ENCODE measurements at regions not wholly inside any gene's neighbourhood (a gene's known extent, or its start where the extent isn't known, plus 50 kb on each side); places are given as distances from the start of the nearest gene placed in this dataset.

DNA sequence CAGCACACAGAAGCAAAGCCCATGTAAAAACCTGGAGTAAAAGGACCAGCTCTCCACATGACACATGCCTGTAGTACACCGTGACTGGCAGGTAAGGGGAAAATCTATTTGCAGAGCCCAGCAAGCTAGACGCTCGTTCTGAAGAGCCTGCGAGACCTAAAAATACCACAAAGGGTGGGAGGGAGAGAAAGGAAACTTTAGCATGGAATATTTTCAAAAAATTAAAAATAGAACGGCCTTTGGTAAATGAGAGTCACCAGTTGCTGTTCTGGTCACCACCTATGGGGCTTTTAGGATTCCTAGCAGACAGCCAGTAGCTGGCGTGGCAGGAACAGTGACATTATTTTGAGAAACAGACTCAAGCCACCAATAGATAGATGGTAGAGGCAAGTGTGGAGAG lies 115.5 kb downstream of the MID1IP1 start:
- H4K20me1 ChIP-seq (ENCODE audit: control insufficient read depth, insufficient read depth, low read depth, low read length), result no peaks in the 10 kb centered on the region

DNA sequence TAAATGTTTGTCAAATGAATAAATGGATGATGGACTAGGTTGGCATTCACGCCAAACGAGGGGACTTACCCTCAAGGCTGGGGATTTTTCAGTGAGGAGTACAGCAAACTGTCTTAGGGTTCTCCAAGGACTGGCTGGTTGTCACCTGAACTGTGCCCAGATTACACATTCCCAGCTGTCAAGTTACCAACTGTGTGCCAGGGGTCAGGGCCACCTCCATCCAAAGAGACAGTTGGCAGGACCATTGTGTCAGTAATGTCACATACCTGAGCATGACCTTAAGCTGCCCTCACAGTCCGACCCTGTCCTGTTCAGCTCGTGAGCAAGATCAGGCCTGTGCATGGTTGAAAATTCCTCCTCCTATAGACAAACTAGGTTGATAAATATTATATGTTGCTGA lies 116.7 kb downstream of the MID1IP1 start:
- no peaks in the 10 kb centered on the region for H3K27me3 ChIP-seq (ENCODE audit: control insufficient read depth, low read length)
- peaks cover 12% of the 10 kb centered on the region for H3K4me1 ChIP-seq (ENCODE audit: control insufficient read depth, low read length)
- H3K9me2 ChIP-seq (replicated peaks; ENCODE audit: control insufficient read depth, low read length), result no peaks in the 10 kb centered on the region
- H3K4me2 ChIP-seq (ENCODE audit: low read length), result no peak overlapping the region
- no peaks in the 10 kb centered on the region for H3K9me3 ChIP-seq (ENCODE audit: control insufficient read depth, insufficient read depth, low read length)
- H3K36me3 ChIP-seq (ENCODE audit: control insufficient read depth, low read length), result no peaks in the 10 kb centered on the region
- no peak for TF ChIP-seq EZH2phosphoT487 (IDR thresholded peaks at IDR 0.05; ENCODE audit: borderline replicate concordance, low read length)
- TF ChIP-seq, protein P1, sequence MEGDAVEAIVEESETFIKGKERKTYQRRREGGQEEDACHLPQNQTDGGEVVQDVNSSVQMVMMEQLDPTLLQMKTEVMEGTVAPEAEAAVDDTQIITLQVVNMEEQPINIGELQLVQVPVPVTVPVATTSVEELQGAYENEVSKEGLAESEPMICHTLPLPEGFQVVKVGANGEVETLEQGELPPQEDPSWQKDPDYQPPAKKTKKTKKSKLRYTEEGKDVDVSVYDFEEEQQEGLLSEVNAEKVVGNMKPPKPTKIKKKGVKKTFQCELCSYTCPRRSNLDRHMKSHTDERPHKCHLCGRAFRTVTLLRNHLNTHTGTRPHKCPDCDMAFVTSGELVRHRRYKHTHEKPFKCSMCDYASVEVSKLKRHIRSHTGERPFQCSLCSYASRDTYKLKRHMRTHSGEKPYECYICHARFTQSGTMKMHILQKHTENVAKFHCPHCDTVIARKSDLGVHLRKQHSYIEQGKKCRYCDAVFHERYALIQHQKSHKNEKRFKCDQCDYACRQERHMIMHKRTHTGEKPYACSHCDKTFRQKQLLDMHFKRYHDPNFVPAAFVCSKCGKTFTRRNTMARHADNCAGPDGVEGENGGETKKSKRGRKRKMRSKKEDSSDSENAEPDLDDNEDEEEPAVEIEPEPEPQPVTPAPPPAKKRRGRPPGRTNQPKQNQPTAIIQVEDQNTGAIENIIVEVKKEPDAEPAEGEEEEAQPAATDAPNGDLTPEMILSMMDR (IDR thresholded peaks at IDR 0.05; ENCODE audit: low read depth, low read length, poor library complexity, severe bottlenecking), result no peak
- no peaks in the 10 kb centered on the region for H4K20me1 ChIP-seq (ENCODE audit: control insufficient read depth, insufficient read depth, low read depth, low read length)
- no peak overlapping the region for H3K4me3 ChIP-seq (ENCODE audit: low read length)
- H3F3A ChIP-seq (ENCODE audit: control insufficient read depth, insufficient read depth), result no peaks in the 10 kb centered on the region
- H3K79me2 ChIP-seq (ENCODE audit: control insufficient read depth, low read length), result no peaks in the 10 kb centered on the region
- H3K27ac ChIP-seq (ENCODE audit: low read depth, low read length), result no peak overlapping the region

More for the DNA sequence above, 115.5 kb downstream of the MID1IP1 start:
- Histone ChIP-seq H3F3A (ENCODE audit: control insufficient read depth, insufficient read depth) (no peaks in the 10 kb centered on the region), H3K79me2 (ENCODE audit: control insufficient read depth, low read length) (no peaks in the 10 kb centered on the region), H3K4me2 (ENCODE audit: low read length) (no peak overlapping the region), H3K4me3 (ENCODE audit: low read length) (no peak overlapping the region), H3K9me3 (ENCODE audit: control insufficient read depth, insufficient read depth, low read length) (no peaks in the 10 kb centered on the region), H3K36me3 (ENCODE audit: control insufficient read depth, low read length) (no peaks in the 10 kb centered on the region), H3K4me1 (ENCODE audit: control insufficient read depth, low read length) (peaks cover 12% of the 10 kb centered on the region), H3K27me3 (ENCODE audit: control insufficient read depth, low read length) (no peaks in the 10 kb centered on the region), H3K27ac (ENCODE audit: low read depth, low read length) (no peak overlapping the region), H3K9me2 (replicated peaks; ENCODE audit: control insufficient read depth, low read length) (no peaks in the 10 kb centered on the region)
- TF ChIP-seq, protein P1 (IDR thresholded peaks at IDR 0.05; ENCODE audit: low read depth, low read length, poor library complexity, severe bottlenecking), result no peak
- no peak for TF ChIP-seq EZH2phosphoT487 (IDR thresholded peaks at IDR 0.05; ENCODE audit: borderline replicate concordance, low read length)

DNA sequence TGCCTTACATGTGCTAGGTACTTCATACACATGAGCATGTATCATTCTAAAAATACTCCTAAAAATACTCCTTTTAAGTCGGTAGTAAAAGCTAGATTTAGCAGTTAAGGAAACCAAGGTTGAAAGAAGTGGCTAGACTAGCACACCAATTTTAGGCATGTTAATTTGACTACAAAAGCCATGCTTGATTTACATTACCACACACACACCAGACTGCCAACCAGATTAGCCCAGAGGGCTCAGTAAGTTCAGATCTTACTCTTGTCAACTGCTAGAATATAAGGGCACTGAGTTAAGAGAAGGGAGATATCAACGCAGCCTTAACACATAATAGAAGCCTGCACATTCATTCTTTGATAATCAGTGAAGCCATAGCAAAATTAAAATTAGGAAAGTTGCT lies 117.9 kb downstream of the MID1IP1 start:
- H3K9me2 ChIP-seq (replicated peaks; ENCODE audit: control insufficient read depth, low read length), result no peaks in the 10 kb centered on the region
- H3K4me1 ChIP-seq (ENCODE audit: control insufficient read depth, low read length), result peaks cover 12% of the 10 kb centered on the region
- H3K9me3 ChIP-seq (ENCODE audit: control insufficient read depth, insufficient read depth, low read length), result no peaks in the 10 kb centered on the region
- H3K4me3 ChIP-seq (ENCODE audit: low read length), result no peak overlapping the region
- no peaks in the 10 kb centered on the region for H3K27me3 ChIP-seq (ENCODE audit: control insufficient read depth, low read length)
- TF ChIP-seq, protein P1 (IDR thresholded peaks at IDR 0.05; ENCODE audit: low read depth, low read length, poor library complexity, severe bottlenecking), result no peak
- TF ChIP-seq EZH2phosphoT487 (IDR thresholded peaks at IDR 0.05; ENCODE audit: borderline replicate concordance, low read length), result no peak
- H3K4me2 ChIP-seq (ENCODE audit: low read length), result peak overlapping the region; percentile 32
- H3K27ac ChIP-seq (ENCODE audit: low read depth, low read length), result no peak overlapping the region
- H3K36me3 ChIP-seq (ENCODE audit: control insufficient read depth, low read length), result no peaks in the 10 kb centered on the region
- H3K79me2 ChIP-seq (ENCODE audit: control insufficient read depth, low read length), result no peaks in the 10 kb centered on the region
- H4K20me1 ChIP-seq (ENCODE audit: control insufficient read depth, insufficient read depth, low read depth, low read length), result no peaks in the 10 kb centered on the region
- no peaks in the 10 kb centered on the region for H3F3A ChIP-seq (ENCODE audit: control insufficient read depth, insufficient read depth)

All from DOHH2 (cell line).